Liver (tissue), 8 donors: ENCODE measurements at regions not wholly inside any gene's neighbourhood (a gene's known extent, or its start where the extent isn't known, plus 50 kb on each side); places are given as distances from the start of the nearest gene placed in this dataset.

ENCODE experiments used
- DNase-seq: peaks from one replicate; pipeline ENCODE4 v3.0.0-alpha.2; 2017; ENCODE audit warnings: low spot score
- H3K27ac ChIP-seq, 2 donors: one replicate each; pipeline ENCODE4 v1.7.0; 2013; ENCODE audit warnings: inconsistent platforms in 2 of 2, low read length in 2 of 2, control low read depth in 1 of 2, low read depth in 1 of 2, mild to moderate bottlenecking in 1 of 2
- H3K27me3 ChIP-seq, 4 donors: one replicate each; pipeline versions ENCODE4 v1.6.1 to v1.7.0; 2013; ENCODE audit warnings: low read length in 3 of 4, inconsistent platforms in 1 of 4, mild to moderate bottlenecking in 1 of 4, moderate library complexity in 1 of 4; ENCODE audit not compliant: control insufficient read depth in 4 of 4, insufficient read depth in 4 of 4
- H3K36me3 ChIP-seq, 4 donors: one replicate each; pipeline versions ENCODE4 v1.6.1 to v1.7.0; 2013; ENCODE audit warnings: low read length in 3 of 4, mild to moderate bottlenecking in 3 of 4, low read depth in 1 of 4, moderate library complexity in 1 of 4; ENCODE audit not compliant: control insufficient read depth in 4 of 4, insufficient read depth in 3 of 4
- H3K4me1 ChIP-seq, 4 donors: one replicate each; pipeline versions ENCODE4 v1.6.1 to v1.7.0; 2013; ENCODE audit warnings: low read length in 3 of 4, mild to moderate bottlenecking in 3 of 4, moderate library complexity in 1 of 4; ENCODE audit not compliant: control insufficient read depth in 4 of 4, insufficient read depth in 4 of 4
- H3K4me3 ChIP-seq, 3 donors: one replicate each; pipeline versions ENCODE4 v1.6.1 to v1.7.0; 2013; ENCODE audit warnings: low read length in 3 of 3, control low read depth in 1 of 3, low read depth in 1 of 3, mild to moderate bottlenecking in 1 of 3
- H3K9ac ChIP-seq, 2 donors: one replicate each; pipeline ENCODE4 v1.7.0; 2013; ENCODE audit warnings: low read length in 2 of 2, mild to moderate bottlenecking in 2 of 2, moderate library complexity in 2 of 2, control low read depth in 1 of 2, low read depth in 1 of 2
- H3K9me3 ChIP-seq, 4 donors: one replicate each; pipeline versions ENCODE4 v1.6.1 to v1.7.0; 2013; ENCODE audit warnings: low read length in 3 of 4; ENCODE audit not compliant: control insufficient read depth in 4 of 4
- CTCF ChIP-seq: fragments of 150-350 bp; IDR thresholded peaks from 2 replicates; pipeline ENCODE4 v1.5.1; 2017; ENCODE audit warnings: improper control_type of control experiment, low read depth, low read length; ENCODE audit not compliant: missing input control
- FOXA2 ChIP-seq: IDR thresholded peaks from 2 replicates; pipeline ENCODE4 v1.6.1; 2016; ENCODE audit warnings: antibody characterized with exemption
- GABPA ChIP-seq, 2 donors: IDR thresholded peaks in 1 of 2; conservative IDR thresholded peaks in 1 of 2; 2 replicates each; pipeline ENCODE4 v1.6.1; 2016; ENCODE audit warnings: antibody characterized with exemption in 2 of 2, mild to moderate bottlenecking in 1 of 2, moderate library complexity in 1 of 2
- HNF4A ChIP-seq, 2 donors: conservative IDR thresholded peaks; 2 replicates each; pipeline ENCODE4 v1.6.1; 2016; ENCODE audit warnings: antibody characterized with exemption in 2 of 2, mild to moderate bottlenecking in 2 of 2
- JUND ChIP-seq, 2 donors: IDR thresholded peaks; 2 replicates each; pipeline ENCODE4 v1.6.1; 2016; ENCODE audit warnings: antibody characterized with exemption in 2 of 2
- MAX ChIP-seq: IDR thresholded peaks from 2 replicates; pipeline ENCODE4 v1.6.1; 2016; ENCODE audit warnings: antibody characterized with exemption
- NR2F2 ChIP-seq: IDR thresholded peaks from 2 replicates; pipeline ENCODE4 v1.6.1; 2016; ENCODE audit warnings: antibody characterized with exemption
- RAD21 ChIP-seq, 2 donors: IDR thresholded peaks; 2 replicates each; pipeline ENCODE4 v1.6.1; 2016; ENCODE audit warnings: antibody characterized with exemption in 2 of 2, mild to moderate bottlenecking in 2 of 2
- REST ChIP-seq: IDR thresholded peaks from 2 replicates; pipeline ENCODE4 v1.6.1; 2016; ENCODE audit warnings: antibody characterized with exemption, mild to moderate bottlenecking
- RXRA ChIP-seq, 2 donors: IDR thresholded peaks; 2 replicates each; pipeline ENCODE4 v1.6.1; 2017 to 2018; ENCODE audit warnings: antibody characterized with exemption in 2 of 2, mild to moderate bottlenecking in 1 of 2
- SP1 ChIP-seq: IDR thresholded peaks from 2 replicates; pipeline ENCODE4 v1.6.1; 2018; ENCODE audit warnings: antibody characterized with exemption, mild to moderate bottlenecking
- TAF1 ChIP-seq: conservative IDR thresholded peaks from 2 replicates; pipeline ENCODE4 v1.6.1; 2016; ENCODE audit warnings: antibody characterized with exemption, mild to moderate bottlenecking
- ZBTB33 ChIP-seq: IDR thresholded peaks from 2 replicates; pipeline ENCODE4 v1.6.1; 2016; ENCODE audit warnings: antibody characterized with exemption
- WGBS: extraction: QIAGEN DNeasy Blood & Tissue Kit; methylation state at CpG from one replicate; pipeline ENCODE4 v1.1.7; 2013; 5-methylcytosine and 5-hydroxymethylcytosine counted together
- donor health status: healthy.
- donor health status: healthy.
- donor health status: healthy.
- donor health status: healthy.
- donor health status: healthy.

GRCh38 chr9:27817747-27818146, 244.5 kb upstream of the C9orf72 start:
- Histone ChIP-seq H3K9me3 (no peaks in the 10 kb centered on the region), H3K9ac (no peak overlapping the region), H3K4me1 (no peaks in the 10 kb centered on the region), H3K27me3 (no peaks in the 10 kb centered on the region), H3K4me3 (no peak overlapping the region), H3K36me3 (no peaks in the 10 kb centered on the region), H3K27ac (no peak overlapping the region)
- no peak for DNase-seq
- 83% methylated on average over 3 of the region's 3 CpGs for WGBS
- no peak for TF ChIP-seq ZBTB33
- TF ChIP-seq RXRA (IDR thresholded peaks at IDR 0.05) = no peak
- no peak for TF ChIP-seq REST
- no peak for TF ChIP-seq HNF4A (conservative IDR thresholded peaks at IDR 0.05)
- TF ChIP-seq RAD21 (IDR thresholded peaks at IDR 0.05) = no peak
- no peak for TF ChIP-seq GABPA (IDR thresholded peaks at IDR 0.05 in 1 of 2, conservative IDR thresholded peaks at IDR 0.05 in 1 of 2)
- TF ChIP-seq TAF1 = no peak
- TF ChIP-seq FOXA2 = no peak
- no peak for TF ChIP-seq SP1

GRCh38 chr9:27818348-27818747, 245.1 kb upstream of the C9orf72 start:
- DNase-seq = no peak
- H3K9ac ChIP-seq = no peak overlapping the region
- H3K27ac ChIP-seq = no peak overlapping the region
- H3K4me3 ChIP-seq = no peak overlapping the region
- WGBS = 89% methylated on average over 7 of the region's 7 CpGs
- H3K9me3 ChIP-seq = no peaks in the 10 kb centered on the region
- H3K36me3 ChIP-seq = no peaks in the 10 kb centered on the region
- H3K4me1 ChIP-seq = no peaks in the 10 kb centered on the region
- no peaks in the 10 kb centered on the region for H3K27me3 ChIP-seq
- TF ChIP-seq GABPA (IDR thresholded peaks at IDR 0.05 in 1 of 2, conservative IDR thresholded peaks at IDR 0.05 in 1 of 2) (no peak), HNF4A (conservative IDR thresholded peaks at IDR 0.05) (no peak), MAX (no peak), RAD21 (IDR thresholded peaks at IDR 0.05) (no peak), CTCF (no peak), JUND (IDR thresholded peaks at IDR 0.05) (no peak), REST (no peak), NR2F2 (no peak), TAF1 (no peak)
